ENCODE measurements at regions not wholly inside any gene's neighbourhood (a gene's known extent, or its start where the extent isn't known, plus 50 kb on each side); places are given as distances from the start of the nearest gene placed in this dataset.

DNA sequence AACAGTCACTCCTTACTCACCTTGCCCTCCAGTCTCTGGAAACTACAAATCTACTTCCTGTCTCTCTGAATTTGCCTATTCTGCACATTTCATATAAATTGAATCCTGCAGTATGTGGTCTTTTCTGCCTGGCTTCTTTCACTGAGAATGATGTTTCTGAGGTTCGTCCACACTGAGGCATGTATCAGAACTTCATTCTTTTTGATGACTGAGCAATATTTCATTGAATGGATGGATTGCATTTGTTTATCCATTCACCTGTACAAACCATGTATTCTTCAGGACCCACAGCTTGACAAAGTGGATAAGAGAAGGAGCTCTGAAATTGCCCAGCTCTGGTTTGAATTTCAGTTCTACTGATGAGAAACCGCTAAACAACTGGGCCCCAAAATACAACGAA, 118.9 kb upstream of the ARRDC4 start:
- ATAC-seq (no peak), DNase-seq (ENCODE audit: missing footprints) (no peak)
- intact Hi-C loops (cut with DNase I) = no loop called here

DNA sequence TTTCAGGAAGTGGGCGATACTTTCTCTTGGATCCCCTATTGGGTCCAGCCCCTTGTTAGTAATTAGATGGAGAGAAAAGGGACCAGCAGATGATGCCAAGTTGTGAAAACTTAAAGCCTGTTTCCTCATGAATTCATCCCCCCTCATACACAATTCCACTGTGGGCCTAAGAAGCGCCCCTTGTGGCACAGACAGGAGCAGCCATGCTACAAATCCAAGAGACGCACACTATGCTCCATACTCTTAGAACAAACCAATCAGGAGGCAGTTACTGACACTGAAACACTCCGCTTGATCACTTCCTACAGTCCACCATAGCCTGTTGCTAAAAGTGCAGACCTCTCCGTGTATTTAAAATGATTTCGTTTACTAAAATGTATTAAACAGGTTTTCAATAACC, 111.3 kb upstream of the ARRDC4 start:
- intact Hi-C loops (cut with DNase I) = no loop called here
- DNase-seq (ENCODE audit: missing footprints) = no peak
- no peak for ATAC-seq

DNA sequence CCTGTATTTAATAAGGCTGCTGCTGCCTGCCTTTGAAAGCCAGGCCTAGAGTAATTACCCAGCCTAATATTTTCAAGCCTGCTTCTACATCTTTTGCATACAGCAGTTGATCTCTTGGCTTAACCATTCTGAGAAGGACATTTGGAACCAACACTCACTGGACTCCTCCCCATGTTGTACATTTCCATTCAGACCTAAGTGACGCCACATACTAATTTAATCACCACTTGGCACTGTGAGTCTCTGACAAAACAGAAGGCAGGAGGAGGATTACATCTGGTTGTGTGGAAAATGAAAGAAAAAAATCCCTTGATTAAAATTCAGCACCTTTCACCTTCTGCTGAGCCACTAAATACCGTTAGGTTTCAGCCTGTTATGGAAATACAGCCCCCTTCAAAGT, 102.2 kb upstream of the ARRDC4 start:
- DNase-seq (ENCODE audit: missing footprints) (no peak), ATAC-seq (no peak)
- intact Hi-C loops (cut with DNase I) = no loop called here

DNA sequence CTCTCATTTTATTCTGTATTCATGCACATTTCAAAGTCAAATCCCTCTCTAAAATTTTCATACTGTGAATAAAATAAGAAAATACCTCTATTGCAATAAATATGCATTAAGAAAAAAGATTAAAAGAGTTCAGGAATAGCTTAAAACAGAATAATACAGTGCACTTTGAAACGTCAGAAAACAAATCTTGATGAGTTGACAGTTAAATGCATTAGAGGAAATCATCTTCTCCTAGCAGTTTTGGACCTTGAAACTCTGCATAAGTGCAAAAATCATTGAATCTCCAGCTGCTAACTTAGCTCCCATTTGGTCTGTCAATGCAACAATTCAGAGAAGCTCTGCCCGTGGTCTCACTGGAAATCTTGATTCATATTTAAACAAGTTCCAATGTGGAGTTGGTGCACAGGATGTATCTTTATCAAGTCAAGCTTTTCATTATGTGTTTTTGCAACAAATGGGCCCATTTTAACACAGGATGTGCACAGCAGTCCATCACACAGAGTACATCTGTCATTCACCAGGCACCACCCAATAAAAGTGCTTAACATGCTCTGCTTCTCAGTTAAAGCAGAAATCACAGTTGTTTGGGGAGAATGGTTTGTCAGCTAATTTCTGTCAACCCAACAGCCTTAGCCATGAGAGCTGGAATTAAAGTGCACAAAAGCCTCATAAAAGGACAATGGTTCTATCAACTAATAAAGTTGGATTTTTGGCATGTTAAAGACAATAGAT, 98.8 kb upstream of the ARRDC4 start:
- ATAC-seq (no peak), DNase-seq (ENCODE audit: missing footprints) (no peak)
- intact Hi-C loops (cut with DNase I) = no loop called here

DNA sequence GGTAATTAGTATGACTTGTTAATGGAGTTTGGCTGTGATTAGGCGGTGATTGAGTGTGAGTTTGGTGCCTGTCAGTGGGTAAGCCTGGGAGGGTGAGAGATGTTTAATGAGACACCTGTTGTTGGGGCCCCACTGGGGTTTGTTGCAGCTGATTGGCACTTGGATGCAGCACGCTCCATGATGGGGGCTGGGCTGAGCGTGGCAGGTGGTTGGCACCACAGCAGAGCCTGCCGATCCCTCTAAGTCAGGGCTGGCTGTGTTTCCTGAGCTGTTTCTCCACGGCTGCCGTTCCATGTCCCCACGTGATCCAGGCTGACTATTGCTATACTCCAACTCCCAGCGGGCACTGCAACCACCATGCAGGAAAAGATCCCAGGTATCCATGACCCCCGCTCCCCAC, 93.5 kb upstream of the ARRDC4 start:
- intact Hi-C loops (cut with DNase I) = no loop called here
- ATAC-seq (peak; percentile 29), DNase-seq (ENCODE audit: missing footprints) (no peak)

DNA sequence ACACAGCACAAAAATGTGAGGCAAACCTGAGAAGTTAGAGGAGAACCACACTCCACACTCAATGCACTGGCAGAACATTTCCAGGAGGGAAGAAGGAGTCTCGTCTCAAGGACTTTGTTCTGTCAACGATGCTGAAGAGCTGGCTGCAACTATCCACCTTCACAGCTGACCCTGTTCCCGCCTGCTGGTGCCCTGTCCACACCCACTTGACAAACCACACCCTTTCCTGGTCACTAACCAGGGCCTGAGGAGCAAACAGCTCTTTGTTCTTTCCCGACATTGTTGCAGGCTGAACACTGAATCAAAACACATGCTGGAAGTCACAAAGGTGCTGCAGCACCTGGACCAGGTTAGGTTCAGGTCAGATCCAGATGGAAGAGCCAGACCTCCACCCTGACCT, 92.6 kb upstream of the ARRDC4 start:
- DNase-seq (ENCODE audit: missing footprints) = no peak
- intact Hi-C loops (cut with DNase I) = no loop called here
- peak; percentile 95 for ATAC-seq

DNA sequence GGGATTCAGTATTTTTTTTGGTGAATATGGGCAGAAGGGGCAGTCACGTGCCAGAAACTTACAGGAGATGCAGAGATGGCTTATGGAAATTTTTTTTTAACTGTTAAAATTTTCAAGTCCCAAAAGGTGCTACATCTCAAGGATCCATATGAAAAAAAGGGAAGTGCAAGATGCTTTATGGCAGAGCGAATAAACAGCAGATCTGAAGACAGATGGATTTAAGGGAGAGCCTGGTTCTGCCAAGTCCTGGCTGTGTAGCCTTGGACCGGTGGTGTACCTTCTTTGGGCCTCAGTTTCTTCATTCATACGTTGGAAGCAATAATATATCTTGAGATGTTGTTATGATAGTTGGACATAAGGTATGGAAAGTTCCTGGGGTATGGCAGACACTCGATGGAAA, 91.5 kb upstream of the ARRDC4 start:
- no peak for DNase-seq (ENCODE audit: missing footprints)
- no peak for ATAC-seq
- intact Hi-C loops (cut with DNase I) = no loop called here

DNA sequence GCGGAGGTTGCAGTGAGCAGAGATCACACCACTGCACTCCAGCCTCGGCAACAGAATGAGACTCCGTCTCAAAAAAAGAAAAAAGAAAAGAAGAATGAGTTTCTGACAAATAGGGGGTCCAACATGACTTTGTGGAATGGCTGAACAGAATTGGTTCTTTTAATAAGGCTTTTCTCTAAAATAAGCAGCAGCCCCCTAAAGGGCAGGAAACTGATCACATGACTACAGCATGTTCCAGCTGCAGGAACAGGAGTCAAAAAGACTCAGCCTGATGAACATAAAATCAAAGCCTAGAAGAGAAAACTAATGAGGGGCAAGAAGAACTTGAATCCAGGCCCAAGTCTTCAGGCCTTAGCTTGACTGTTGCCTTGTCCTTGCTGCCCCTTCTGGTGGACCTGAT, 89.7 kb upstream of the ARRDC4 start:
- DNase-seq (ENCODE audit: missing footprints) (no peak), ATAC-seq (no peak)
- intact Hi-C loops (cut with DNase I) = no loop called here

DNA sequence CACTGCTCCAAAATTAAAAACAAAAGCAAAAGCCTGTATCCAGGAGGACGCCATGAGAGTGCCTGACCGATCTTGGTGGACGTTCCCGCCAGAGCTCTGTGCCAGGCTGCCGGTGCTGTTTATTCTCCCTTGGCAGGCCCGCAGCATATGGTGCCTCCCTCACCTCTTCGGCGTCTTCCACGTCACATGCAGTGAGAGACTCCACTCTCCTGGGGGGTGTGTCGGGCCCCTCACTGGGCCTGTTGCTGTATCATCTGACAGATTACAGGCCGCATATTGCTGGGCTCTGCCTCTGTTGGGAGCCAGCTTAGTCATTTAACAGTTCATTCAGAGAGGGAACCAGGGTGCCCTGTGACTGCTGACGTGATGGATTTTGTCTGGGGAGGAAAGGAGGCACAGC, 86.4 kb upstream of the ARRDC4 start:
- ATAC-seq (peak; percentile 23), DNase-seq (ENCODE audit: missing footprints) (no peak)
- intact Hi-C loops (cut with DNase I) = no loop called here

DNA sequence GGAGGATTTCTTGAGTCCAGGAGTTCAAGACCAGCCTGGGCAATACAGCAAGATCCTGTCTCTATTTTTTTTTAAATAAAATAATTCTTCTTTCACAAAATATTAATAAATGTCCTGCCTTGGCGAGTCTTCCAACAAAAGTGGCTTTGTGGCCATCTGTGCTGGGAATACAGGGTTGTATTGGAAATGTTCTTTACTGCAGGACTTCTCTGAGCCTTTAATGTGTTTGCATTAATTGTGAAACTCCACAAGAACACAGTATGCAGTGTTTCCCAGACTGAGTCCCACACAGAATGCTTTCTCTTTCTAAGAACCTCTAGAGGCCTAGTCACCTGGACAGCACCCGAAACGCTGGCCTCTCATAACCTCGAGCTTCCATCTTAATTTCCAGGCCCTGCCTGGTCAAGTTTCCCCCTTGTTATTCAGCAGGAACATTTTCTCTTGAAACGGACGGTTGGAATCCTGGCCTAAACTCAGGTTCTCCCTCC, 85.4 kb upstream of the ARRDC4 start:
- no peak for DNase-seq (ENCODE audit: missing footprints)
- intact Hi-C loops (cut with DNase I) = no loop called here
- peak; percentile 27 for ATAC-seq

DNA sequence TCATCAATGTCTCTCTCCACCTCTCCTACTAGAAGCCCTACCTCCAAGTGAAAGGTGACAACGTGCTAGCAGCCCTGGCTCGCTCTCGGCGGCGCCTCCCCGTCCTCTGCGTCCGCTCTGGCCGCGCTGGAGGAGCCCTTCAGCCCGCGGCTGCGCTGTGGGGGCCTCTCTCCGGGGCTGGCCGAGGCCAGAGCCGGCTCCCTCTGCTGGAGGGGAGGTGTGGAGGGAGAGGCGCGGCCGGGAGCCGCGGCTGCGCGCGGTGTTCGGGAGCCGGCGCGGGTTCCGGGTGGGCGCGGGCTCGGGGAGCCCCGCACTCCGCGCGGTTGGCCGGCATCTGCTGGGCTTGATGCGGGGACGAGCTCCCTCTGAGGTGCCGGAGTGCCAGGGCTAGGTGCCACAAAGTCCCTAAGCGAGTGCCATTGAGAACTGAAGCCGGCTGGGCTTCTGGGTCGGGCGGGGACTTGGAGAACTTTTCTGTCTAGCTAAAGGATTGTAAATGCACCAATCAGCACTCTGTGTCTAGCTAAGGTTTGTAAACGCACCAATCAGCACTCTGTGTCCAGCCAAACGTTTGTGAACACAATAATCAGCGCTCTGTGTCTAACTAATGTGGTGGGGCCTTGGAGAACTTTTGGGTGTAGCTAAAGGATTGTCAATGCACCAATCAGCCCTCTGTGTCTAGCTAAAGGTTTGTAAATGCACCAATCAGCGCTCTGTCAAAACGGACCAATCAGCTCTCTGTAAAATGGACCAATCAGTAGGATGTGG, 84.8 kb upstream of the ARRDC4 start:
- intact Hi-C loops (cut with DNase I) = no loop called here
- no peak for DNase-seq (ENCODE audit: missing footprints)
- ATAC-seq = peak; percentile 86

DNA sequence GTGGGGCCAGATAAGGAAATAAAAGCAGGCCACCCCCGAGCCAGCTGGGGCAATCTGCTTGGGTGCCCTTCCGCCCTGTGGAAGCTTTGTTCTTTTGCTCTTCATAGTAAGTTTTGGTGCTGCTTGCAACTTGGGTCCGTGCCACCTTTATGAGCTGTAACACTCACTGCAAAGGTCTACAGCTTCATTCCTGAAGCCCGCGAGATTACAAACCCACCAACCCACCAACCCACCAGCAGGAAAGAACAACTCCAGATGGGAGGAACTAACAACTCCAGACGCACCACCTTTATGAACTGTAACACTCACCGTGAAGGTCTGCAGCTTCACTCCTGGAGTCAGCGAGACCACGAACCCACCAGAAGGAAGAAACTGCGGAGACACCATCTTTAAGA, 84.2 kb upstream of the ARRDC4 start:
- no peak for ATAC-seq
- no peak for DNase-seq (ENCODE audit: missing footprints)
- intact Hi-C loops (cut with DNase I) = no loop called here

DNA sequence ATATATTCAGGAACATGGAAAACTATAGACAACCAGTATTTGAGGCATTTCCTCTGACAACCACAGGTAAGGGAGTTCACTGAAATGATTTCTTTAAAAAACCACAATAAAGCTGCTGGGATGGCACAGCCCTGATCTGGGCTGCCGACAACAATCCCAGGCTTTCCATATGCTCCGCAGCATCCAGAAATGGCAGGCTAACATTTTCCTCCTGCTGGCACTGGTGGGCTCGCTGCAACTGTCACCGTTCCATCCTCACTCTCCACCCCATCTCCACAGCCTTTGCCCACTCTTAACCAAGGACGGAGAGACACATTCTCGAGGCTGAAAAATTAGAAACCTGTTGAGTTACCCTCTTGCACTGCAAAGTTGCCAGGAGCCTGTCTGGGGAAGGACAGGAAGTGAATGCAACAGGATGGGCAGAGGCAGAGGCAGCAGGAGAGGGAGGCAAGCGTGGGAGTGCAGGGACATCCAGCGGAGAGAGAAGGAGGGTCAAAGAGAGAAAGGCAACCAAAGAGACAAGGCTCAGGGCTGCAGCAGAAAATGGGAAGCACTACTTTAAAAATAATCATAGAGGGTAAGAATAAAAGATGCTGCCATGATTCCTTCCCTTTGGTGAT, 79.0 kb upstream of the ARRDC4 start:
- DNase-seq (ENCODE audit: missing footprints) (no peak), ATAC-seq (no peak)
- intact Hi-C loops (cut with DNase I) = no loop called here

DNA sequence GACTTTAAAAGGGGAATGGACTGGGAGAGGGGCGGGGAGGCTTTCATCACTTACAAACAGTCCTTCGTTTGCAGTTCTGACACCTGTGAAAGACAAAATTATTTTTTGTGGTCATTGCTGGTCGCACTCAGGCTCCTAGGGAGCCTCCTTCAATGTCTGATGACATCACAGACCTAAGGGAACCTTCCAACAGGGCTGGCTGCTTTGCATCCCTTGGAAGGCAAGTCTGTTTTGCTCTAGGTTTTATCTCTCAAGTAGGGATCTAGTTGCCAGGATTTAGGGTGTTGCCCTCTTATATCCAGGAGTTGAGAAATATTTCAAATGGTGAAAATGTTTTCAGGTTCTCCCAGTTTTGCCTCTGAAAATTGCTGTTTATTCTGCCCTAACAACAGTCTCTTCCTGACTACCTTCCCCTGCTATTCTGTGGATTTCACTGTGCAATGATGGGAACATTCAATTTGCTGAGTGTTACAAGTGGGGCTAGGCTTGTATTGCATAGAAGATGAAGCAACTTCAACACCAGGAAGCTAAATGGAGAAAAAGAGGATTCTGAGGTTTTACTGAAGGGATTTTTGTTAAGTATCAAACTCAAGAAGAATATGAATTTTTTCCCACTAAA, 75.9 kb upstream of the ARRDC4 start:
- DNase-seq (ENCODE audit: missing footprints) (no peak), ATAC-seq (peak; percentile 50)
- intact Hi-C loops (cut with DNase I) = loop anchor here (5.0 kb wide), 1 partner anchor 362 kb away; no protein-coding TSS in a partner anchor

DNA sequence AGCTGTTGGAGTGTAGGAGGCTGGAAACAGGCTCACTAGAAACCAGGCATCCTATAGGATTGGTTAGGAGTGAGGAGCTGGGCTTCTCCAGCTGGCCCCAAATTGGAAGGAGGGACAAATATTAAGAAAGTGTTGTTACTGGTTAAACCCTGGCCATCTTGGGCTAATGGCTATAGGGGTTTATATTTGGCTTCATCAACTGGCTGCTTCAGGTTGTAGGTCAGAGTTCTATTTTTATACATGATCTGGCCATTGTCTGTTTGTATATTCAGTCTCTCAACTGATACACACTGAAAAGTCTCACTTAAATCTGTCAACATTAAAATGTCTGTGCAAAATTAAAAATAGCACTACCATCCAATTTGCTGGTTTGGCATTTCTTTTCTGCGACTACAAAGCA, 70.2 kb upstream of the ARRDC4 start:
- ATAC-seq = peak; percentile 77
- intact Hi-C loops (cut with DNase I) = no loop called here
- no peak for DNase-seq (ENCODE audit: missing footprints)

DNA sequence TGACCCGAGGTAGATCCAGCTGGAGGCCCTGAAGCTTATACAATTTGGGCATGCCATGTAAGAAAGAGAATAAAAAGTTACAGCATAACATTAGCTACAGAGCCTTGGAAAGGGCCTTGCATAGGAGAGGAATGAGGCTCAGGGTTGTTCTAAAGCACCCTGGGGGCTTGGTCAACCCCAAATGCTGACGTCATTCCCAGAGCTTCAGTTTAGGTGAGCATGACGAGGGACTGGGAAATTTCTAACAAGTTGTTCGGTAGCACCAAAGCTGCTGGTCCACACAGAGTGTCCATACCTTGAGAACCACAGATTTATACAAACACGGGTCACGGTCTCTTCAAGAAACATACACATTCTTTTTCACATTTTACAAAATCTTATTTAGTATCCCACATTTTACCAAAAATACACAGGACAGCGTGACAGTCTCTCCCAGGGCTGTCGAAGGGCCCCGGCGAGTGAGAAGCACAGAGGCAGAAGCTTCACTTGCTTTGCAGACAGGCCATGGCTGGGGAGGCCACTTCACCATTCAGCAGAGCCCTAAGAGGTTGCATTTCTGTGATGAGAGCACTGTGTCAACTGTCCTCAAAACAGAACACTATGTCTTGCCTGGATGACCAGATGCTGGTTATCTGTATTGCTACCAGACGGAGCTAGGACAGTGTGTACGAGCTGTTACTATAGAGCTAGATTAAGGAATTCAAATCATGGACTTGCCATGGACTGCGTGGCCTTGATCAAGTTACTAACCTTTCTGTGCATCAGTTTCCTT, 68.2 kb upstream of the ARRDC4 start:
- ATAC-seq (peak; percentile 93), DNase-seq (ENCODE audit: missing footprints) (no peak)
- intact Hi-C loops (cut with DNase I) = no loop called here

DNA sequence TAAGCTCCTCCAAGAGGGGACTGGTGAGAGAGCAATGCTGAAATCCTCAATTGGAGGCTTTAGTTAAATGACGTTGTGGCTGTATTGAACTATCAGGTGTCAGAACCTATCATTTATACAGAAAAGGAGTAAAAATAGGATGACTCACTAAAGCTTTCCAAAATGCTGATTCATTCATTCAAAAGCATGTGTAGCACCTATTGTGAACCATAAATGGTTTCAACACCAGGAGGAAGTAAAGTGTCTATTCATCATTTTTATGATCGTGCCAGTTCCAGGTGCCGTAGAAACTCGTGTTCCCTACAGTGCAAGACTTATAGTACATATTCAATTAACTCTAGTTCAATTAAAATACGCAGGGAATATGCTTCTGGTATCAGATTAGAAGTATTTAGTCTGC, 66.5 kb upstream of the ARRDC4 start:
- intact Hi-C loops (cut with DNase I) = no loop called here
- DNase-seq (ENCODE audit: missing footprints) (no peak), ATAC-seq (no peak)

DNA sequence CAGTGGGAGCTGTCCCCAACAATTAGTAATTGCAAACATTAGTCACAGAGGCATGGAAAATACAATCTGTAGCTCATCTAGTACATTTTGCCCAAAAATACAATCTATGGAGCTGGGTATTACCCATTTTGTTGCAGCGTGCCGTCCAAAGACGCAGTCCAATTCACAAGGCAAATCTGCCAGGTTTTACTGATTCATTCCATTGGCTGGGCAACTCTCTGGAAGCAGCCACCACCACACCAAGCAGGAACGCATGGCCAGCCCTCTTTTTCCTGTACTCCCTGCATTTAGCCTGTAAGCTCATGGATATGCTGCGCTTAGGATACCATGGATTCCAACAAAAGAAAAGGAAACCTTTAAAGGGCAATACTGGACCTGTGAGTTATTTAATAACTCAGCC, 60.5 kb upstream of the ARRDC4 start:
- intact Hi-C loops (cut with DNase I) = loop anchor here (10.0 kb wide), 2 partner anchors 95 to 395 kb away; no protein-coding TSS in a partner anchor
- ATAC-seq = no peak
- DNase-seq (ENCODE audit: missing footprints) = no peak
